Motor neuron (in vitro differentiated cells): ENCODE measurements at regions not wholly inside any gene's neighbourhood (a gene's known extent, or its start where the extent isn't known, plus 50 kb on each side); places are given as distances from the start of the nearest gene placed in this dataset.

Experiments
- ATAC-seq, 8 experiments: fragments of 200-7000 bp; cut with Tn5 transposase; replicated peaks in 6 of 8; 2 replicates each; pipeline ENCODE4 v1.8.0; 2021; ENCODE audit warnings: mild to moderate bottlenecking in 8 of 8, moderate library complexity in 8 of 8
- H3K27ac ChIP-seq, 2 donors: fragments of 250-450 bp; sonication (Bioruptor Pico); 2 replicates each; pipeline ENCODE4 v1.9.0; 2021; ENCODE audit warnings: antibody characterized with exemption in 2 of 2, mild to moderate bottlenecking in 2 of 2, moderate library complexity in 1 of 2
- H3K4me1 ChIP-seq, 2 donors: fragments of 250-450 bp; sonication (Bioruptor Pico); replicated peaks in 1 of 2; 2 replicates each; pipeline ENCODE4 v1.6.1; 2021; ENCODE audit warnings: antibody characterized with exemption in 2 of 2, mild to moderate bottlenecking in 2 of 2, moderate library complexity in 1 of 2
- H3K4me3 ChIP-seq, 5 donors: fragments of 250-450 bp; sonication (Bioruptor Pico); 2 replicates each; pipeline ENCODE4 v1.9.0; 2021; ENCODE audit warnings: antibody characterized with exemption in 5 of 5, mild to moderate bottlenecking in 5 of 5, moderate library complexity in 4 of 5
- WGBS, 10 experiments: fragments of 450-650 bp; shearing (Covaris generic); methylation state at CpG; one replicate each; pipeline ENCODE4 v1.0.0; 2022; 5-methylcytosine and 5-hydroxymethylcytosine counted together
- in situ Hi-C, 9 experiments: fragments of 400-800 bp; cut with MboI; loops; one replicate each; pipeline ENCODE4 v1.15.0; 2021; ENCODE audit warnings: low sequenced_read_pairs in 9 of 9, low pct_unique_long_range_greater_than_20kb in 2 of 9; ENCODE audit not compliant: unreplicated experiment in 9 of 9

DNA sequence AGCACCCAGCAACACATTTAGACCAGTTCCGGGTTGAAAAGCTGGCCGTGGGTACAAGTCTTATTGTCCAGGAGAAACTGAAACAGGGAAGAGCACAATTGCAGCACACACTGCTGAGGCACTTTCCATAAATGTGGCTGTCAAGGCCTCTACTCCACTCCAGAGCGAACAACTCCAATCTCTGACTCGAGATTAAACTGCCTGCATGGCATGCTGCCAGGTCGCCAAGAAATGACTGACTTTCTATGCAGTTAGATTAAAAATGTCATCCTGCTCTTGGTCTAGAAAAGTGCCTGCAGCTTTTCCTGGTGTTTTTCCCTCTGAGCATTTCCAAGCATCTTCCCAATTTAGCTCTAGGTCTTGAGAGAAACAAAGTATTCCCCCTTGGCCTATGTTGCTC is 260.6 kb upstream of the EMCN start:
- 41 to 93% (median 80%) methylated on average over 1 to 5 of the region's 5 CpGs; no CpG with 5 or more reads in 3 of the 10 experiments for WGBS, 10 experiments
- H3K4me3 ChIP-seq: no peak overlapping the region
- no peak for ATAC-seq
- in situ Hi-C loops: no loop called here
- no peaks in the 10 kb centered on the region for H3K4me1 ChIP-seq
- H3K27ac ChIP-seq: no peak overlapping the region

DNA sequence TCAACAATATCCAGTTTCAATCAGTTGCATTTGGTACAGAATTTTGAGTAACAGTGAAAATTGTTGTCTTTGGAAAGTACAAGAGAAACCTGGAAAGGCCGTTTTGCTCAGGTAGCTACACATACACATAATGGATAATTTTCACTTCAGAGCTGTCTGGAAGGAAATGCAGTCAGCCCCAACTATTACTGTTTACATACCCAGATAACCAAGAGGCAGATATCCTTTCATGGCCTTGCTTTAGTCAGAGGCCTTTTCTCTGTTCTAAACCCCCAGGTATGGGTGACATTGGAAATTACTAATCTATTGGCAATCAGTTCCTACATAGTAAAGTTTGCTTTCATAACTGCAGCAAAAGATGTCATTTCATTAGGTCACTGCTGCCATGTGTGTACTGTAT is 244.9 kb upstream of the EMCN start:
- in situ Hi-C loops: no loop called here
- 0 to 100% (median 66%) methylated on average over 1 of the region's 1 CpG for WGBS, 10 experiments
- ATAC-seq: no peak
- Histone ChIP-seq H3K4me1 (no peaks in the 10 kb centered on the region), H3K27ac (no peak overlapping the region), H3K4me3 (no peak overlapping the region)

DNA sequence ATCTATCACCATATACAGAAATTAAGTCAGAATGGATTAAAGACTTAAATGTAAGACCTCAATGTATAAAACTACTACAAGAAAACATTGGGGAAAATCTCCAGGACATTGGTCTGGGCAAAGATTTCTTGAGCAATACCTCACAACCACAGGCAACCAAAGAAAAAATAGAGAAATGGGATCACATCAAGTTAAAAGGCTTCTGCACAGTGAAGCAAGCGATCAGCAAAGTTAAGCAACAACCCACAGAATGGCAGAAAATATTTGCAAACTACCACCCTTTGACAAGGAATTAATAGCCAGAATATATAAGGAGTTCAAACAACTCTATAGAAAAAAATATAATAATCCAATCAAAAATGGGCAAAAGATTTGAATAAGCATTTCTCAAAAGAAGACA is 236.9 kb upstream of the EMCN start:
- 0 to 100% (median 100%) methylated on average over 1 of the region's 1 CpG; no CpG with 5 or more reads in 1 of the 10 experiments for WGBS, 10 experiments
- Histone ChIP-seq H3K4me1 (no peaks in the 10 kb centered on the region), H3K4me3 (no peak overlapping the region), H3K27ac (no peak overlapping the region)
- ATAC-seq: no peak
- in situ Hi-C loops: no loop called here

DNA sequence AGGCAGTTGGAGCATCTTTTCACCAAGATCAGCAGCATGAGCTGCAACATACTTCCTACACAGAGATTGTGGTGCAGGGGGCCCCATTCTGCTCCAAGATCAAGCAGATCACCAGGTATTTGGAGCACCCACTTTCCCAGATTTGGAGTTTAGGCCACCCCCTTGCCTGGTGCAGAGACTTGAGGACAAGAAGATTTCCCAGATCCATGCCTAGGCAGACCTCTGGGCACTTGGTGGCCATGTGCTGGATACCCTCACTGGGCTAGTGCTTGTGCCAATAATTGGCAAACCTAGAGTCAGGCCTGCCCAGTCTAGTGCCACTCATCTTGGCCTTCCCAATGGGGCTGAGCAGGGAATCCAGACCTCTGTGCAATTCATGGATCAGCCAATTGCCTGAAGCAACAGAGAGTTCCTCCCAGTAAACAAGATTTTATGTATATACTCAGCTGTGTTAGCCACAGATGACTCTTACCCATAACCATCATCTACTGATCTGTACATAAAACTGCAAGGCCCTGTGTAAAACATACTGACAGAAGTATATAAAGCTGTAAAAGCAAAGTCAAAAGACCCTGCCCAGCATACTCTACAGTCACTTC is 228.4 kb upstream of the EMCN start:
- peak in 3 of 8 experiments; percentile 73 to 90 (median 73) for ATAC-seq
- in situ Hi-C loops: loop anchor here in 1 of 9 experiments (25.0 kb wide), 1 partner anchor 309 kb away; no protein-coding TSS in a partner anchor

DNA sequence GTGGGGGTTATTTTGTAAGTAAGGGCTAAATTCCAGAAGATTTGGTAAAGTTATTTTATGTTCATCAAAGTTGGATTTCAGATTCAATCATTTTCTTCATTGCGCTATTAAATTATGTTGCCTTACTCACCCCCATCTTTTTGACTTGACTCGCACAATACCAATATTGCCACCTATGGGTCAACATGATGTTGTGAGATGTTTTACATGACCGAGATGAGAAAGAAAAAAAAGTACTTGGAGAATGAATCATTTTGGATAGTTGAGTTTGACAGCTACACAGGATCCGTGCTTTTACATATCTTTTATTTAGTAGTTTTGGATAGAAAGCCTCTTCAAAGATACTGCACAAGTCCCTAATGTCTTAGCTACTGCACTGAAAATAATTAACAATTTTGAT is 224.2 kb upstream of the EMCN start:
- no peaks in the 10 kb centered on the region for H3K4me1 ChIP-seq
- in situ Hi-C loops: loop anchor here in 1 of 9 experiments (25.0 kb wide), 1 partner anchor 305 kb away; no protein-coding TSS in a partner anchor
- peak in 2 of 8 experiments; percentile 15 to 33 for ATAC-seq
- H3K27ac ChIP-seq: no peak overlapping the region
- 29 to 100% (median 78%) methylated on average over 3 to 4 of the region's 4 CpGs; no CpG with 5 or more reads in 1 of the 10 experiments for WGBS, 10 experiments
- H3K4me3 ChIP-seq: no peak overlapping the region

More for the DNA sequence above, 228.4 kb upstream of the EMCN start:
- H3K4me1 ChIP-seq: no peaks in the 10 kb centered on the region
- H3K27ac ChIP-seq: no peak overlapping the region
- H3K4me3 ChIP-seq: no peak overlapping the region

DNA sequence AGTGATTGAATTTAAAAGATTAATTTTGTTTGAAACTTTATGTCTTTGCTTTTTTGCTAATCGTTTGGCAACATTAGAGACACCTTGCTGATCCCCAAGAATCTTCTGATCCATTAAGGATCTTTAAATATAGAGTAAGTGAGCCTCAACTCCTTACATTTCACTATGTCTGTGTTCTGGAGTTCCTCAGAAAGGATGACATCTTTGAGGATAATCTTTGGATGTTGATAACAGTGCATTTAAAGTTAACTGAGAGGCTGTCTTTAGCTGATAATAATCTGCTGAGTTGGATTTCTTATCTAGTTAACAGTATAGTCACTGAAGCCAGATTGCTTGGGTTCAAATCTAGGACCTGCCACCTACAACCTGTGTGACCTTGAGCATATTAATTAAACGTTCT is 221.6 kb upstream of the EMCN start:
- WGBS, 10 experiments: 60 to 95% (median 85%) methylated on average over 1 to 2 of the region's 2 CpGs
- Histone ChIP-seq H3K4me1 (no peaks in the 10 kb centered on the region), H3K4me3 (no peak overlapping the region), H3K27ac (no peak overlapping the region)
- in situ Hi-C loops: loop anchor here in 1 of 9 experiments (25.0 kb wide), 1 partner anchor 302 kb away; no protein-coding TSS in a partner anchor
- ATAC-seq: no peak

DNA sequence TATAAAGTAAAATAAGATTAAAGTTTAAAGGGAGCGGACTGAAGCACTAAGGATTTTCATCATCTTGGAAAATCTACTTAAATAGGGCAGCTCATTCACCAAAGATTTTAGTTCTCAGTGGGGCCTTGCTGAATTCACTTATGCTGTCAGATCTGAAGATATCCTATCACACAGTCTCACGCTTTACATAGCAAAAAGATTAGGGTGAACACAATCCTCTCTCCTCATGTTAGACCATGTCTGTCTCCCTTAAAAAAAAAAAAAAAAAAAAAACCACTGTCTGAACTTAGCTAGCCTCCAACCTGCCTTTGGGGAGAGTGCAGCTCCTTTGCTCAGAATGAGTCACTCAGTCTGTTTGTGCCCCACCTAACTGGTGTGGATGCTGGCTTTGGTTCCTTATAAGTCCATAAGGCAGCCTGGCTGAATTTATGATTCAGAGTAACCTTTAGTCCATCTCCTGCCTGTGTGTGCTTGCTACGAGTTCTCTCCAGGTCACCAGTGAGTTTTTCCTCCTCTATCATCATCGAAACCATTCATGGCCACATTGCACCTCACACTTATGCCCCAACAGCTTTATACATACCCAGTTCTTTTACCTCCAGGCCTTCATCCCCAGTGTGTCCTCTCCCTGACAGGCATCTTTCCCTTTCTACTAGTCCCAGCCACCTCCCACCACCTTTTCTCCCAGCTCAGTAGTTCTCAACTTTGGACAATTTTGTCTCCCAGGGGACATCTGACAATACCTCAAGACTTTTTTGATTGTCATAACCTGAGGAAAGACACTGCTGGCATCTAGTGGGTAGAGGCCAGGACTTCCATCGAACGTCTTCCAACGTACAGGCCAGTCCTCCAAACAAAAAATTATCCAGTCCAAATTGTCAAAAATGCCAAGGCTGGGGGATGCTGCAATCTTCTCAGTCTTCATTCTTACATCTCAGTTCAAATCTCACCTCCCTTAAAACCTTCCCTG is 220.7 kb upstream of the EMCN start:
- no peak overlapping the region for H3K4me3 ChIP-seq
- peak in 4 of 8 experiments; percentile 35 to 99 (median 92) for ATAC-seq
- H3K4me1 ChIP-seq: no peaks in the 10 kb centered on the region
- no peak overlapping the region for H3K27ac ChIP-seq
- in situ Hi-C loops: loop anchor here in 1 of 9 experiments (25.0 kb wide), 1 partner anchor 301 kb away; no protein-coding TSS in a partner anchor
- 31 to 100% (median 54%) methylated on average over 1 to 7 of the region's 7 CpGs for WGBS, 10 experiments

DNA sequence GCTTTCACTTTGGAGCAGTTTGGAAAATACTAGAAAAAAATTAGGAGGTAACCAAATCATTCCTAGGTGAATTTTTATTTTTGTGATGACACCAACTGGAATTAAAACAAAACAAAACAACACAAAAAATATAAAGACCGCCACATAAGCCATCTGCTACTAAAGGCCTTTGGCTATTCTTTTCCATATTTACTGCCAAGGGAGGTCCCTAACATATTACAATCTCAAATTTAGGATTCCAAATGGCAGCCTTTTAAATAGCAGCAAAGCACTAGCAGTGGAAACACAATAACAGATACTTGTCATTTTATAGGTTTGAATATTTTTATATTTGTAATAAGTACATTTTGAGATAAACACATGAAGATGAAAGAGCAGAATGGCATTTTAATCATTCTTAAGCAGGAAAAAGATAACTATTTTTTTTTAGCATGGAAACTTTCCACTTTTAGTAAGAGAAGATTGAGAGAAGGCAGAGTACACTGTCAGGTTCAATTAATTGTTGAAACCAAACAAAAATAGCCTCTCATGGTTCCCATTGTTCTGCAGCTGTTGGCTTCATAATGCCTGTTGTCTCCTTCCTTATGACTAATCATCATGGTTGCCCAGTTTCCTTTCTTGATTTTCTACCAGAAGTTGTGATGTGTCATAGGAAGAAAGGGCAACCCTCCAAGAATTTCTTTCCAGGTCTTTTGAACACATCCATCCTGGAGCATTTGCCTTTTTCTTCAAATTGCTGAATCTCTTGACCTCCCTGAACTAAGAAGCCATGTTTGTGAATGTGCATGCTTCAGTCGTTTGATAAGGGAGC is 219.0 kb upstream of the EMCN start:
- H3K4me1 ChIP-seq: no peaks in the 10 kb centered on the region
- WGBS, 10 experiments: 0 to 73% (median 49%) methylated on average over 1 to 2 of the region's 2 CpGs; no CpG with 5 or more reads in 1 of the 10 experiments
- no peak overlapping the region for H3K27ac ChIP-seq
- ATAC-seq: peak in 3 of 8 experiments; percentile 16 to 71 (median 53)
- in situ Hi-C loops: loop anchor here in 1 of 9 experiments (25.0 kb wide), 1 partner anchor 300 kb away; no protein-coding TSS in a partner anchor
- no peak overlapping the region for H3K4me3 ChIP-seq

DNA sequence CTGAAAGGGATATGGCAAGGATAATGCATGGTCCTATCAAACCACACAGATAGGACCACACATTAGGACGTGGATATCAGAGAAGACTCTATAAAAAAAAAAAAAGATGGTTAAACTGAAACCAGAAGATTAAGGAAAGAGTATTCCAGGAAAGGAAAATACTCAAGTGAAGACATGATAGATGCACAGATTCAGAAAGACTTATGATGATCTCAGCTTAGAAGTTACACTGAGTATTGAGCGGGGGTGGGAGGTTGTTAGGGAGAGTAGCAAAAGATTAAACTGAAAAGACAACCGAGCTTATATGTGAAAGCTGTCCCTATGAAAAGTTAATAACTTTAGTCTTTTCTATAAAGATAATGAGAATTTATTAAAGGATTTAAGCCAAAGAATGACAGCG is 211.0 kb upstream of the EMCN start:
- in situ Hi-C loops: loop anchor here in 1 of 9 experiments (25.0 kb wide), 1 partner anchor 292 kb away; no protein-coding TSS in a partner anchor
- 51 to 100% (median 84%) methylated on average over 2 to 4 of the region's 4 CpGs for WGBS, 10 experiments
- H3K27ac ChIP-seq: no peak overlapping the region
- no peaks in the 10 kb centered on the region for H3K4me1 ChIP-seq
- no peak for ATAC-seq
- no peak overlapping the region for H3K4me3 ChIP-seq

DNA sequence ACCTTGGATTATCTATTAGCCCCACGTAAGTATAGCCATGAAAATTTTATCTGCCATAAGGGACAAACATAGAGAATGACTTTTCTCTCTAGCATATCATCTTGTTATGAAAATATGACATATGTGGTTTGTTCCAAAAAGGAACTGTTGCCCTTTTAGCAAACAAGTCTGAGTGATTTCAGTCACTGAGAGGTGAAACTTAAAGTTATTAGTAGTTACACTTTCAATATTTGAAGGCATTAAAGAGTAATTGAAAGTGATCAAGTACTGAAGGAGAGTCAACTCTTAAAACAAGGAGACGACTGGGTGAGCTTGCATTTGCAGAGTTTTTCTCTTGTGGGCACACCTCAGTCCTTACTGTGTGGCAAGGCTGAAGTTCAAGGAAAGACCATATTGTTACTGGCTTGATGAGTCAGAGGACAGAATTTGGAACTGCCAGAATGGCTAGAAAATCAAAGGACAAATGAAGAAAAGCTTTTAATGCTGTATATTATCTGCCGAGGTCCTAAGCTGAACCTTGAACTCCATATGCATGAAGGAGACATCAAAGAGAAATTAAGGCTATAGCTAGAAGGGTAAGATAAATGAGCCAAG is 205.1 kb upstream of the EMCN start:
- no peak for ATAC-seq
- Histone ChIP-seq H3K4me1 (no peaks in the 10 kb centered on the region), H3K4me3 (no peak overlapping the region), H3K27ac (no peak overlapping the region)
- WGBS, 10 experiments: 57 to 96% (median 85%) methylated on average over 2 to 3 of the region's 3 CpGs
- in situ Hi-C loops: no loop called here

DNA sequence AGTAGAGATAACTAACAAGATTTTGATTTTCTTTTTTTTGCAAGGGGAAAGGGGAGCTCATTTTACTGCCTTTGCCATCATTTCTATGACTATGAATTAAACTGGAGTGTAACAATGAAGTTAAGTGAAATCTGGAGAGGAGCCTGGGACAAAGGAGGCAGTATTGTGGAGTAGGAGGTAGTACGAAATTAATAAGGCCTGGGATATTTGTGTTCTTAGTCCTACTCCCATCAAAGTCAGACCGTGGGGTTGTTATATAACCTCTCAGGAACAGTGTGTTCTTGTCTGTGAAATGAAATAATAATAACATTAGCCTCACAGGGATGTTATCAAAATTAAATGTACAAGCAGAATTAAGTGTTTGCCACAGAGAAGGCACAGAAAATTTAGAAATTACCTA is 204.3 kb upstream of the EMCN start:
- no peak overlapping the region for H3K27ac ChIP-seq
- H3K4me3 ChIP-seq: no peak overlapping the region
- ATAC-seq: no peak
- H3K4me1 ChIP-seq: no peaks in the 10 kb centered on the region
- in situ Hi-C loops: no loop called here
- 0 to 100% (median 59%) methylated on average over 1 to 2 of the region's 2 CpGs; no CpG with 5 or more reads in 2 of the 10 experiments for WGBS, 10 experiments

DNA sequence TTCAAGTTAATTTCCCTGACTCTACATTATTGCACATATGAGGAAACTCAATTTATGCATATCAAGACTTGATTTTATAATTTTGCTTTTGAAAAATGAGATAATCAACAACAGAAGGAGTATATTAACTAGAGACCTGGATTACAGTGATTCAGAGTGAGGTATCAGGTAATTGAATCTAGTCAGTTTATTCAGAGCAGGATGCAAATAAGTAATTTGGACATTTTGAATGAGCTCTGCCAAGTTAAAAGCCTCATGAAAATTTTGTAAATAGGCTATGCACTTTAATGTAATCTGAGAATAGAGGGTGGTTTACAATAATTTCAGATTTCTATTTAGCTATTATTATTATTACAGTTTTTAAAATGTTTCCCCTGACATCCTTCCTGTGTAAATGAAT is 203.7 kb upstream of the EMCN start:
- Histone ChIP-seq H3K4me1 (no peaks in the 10 kb centered on the region), H3K27ac (no peak overlapping the region), H3K4me3 (no peak overlapping the region)
- in situ Hi-C loops: no loop called here
- no peak for ATAC-seq
